GM18861 (cell line): ENCODE measurements at regions not wholly inside any gene's neighbourhood (a gene's known extent, or its start where the extent isn't known, plus 50 kb on each side); places are given as distances from the start of the nearest gene placed in this dataset.
"Not testable (repeated sequence)": the region's sequence is repeated elsewhere in the genome, so short reads cannot be mapped to it uniquely, and the experiment has no call there.

Source experiments
- ATAC-seq: cut with Tn5 transposase; IDR thresholded peaks from one replicate; pipeline ENCODE4 v1.9.1; 2021; ENCODE audit not compliant: unreplicated experiment

DNA sequence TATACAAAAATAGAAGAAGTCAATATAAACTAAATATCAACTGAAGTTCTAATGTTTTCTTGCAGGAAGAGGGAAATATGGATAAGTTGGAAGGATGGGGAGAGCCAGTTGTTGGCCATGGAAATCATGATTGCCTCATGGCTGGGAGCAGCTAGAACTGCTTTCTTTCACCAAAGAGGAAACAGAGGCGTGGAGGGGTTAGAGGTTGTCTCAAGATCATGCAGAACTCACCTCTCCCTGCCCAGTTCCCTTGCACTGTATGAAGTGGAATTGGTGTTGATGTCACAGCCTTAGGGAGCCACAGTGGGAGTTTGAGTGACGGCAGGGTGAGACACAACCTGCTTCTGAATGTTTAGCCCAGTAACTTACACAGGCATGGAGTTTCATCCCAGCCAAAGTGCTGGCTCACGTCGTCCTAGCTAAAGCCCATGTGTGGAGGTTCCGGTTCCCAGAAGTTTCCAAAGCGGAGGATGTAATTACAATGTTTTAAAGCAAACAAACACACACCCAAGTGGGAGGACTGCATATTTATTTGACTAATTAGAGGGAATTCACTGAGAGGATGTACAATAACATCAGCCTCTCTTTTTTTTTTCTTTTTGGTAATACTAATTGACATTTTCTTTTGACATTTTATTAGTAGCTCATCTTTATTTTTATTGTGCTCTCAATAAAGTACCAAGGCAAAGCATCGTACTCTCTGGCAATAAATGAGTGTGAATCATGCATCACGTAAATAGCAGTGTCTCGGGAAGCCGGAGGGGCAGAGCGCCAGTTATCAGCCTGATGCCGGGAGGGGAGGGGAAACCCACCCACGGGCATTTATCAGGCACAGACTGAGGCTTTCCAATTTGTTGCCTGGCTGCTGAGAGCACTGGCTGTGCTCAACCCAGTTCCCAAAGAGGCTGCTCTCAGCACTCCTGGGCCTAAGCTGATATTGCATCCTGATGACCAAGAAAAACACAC is 118.7 kb upstream of the CDH5 start:
- no peak for ATAC-seq

GRCh38 chr16:66245868-66246267 is 120.6 kb upstream of the CDH5 start:
- no peak for ATAC-seq

DNA sequence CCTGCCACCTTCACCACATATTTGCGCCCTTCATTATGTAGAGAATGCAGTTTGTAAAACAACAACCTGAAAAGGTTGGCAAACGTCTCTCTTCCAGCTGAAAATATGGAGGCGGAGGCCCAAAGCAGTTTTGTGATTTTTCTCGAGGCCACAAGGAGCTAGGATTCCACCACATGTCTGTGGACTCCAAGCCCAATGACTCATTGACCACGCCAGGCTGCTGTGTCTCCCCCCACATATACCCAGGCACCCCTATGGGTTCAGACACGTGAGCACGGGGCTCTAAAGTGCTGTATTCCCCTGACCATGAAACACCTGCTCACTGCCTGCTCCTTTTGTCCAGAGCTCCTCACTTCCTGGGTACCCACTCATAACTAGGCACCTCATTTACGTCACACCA is 121.4 kb upstream of the CDH5 start:
- no peak for ATAC-seq

DNA sequence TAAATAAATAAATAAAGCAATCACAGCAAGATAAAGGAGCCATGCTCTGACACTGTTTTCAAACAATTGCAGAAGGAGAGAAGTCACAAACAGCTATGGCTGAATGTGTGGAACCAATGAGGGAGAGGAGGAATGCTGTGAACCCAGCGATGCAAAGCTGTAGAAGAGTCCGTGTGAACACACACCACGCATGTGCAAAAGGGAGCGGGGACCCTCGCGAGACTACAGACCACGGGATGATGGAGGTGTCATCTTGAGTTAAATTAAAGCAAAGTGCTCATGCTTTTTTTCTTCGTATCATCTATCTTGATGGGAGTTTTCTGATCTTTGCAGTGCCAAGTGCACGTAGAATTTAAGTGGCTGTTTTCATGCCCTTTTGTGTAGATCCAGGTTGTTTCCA is 123.8 kb upstream of the CDH5 start:
- no peak for ATAC-seq

DNA sequence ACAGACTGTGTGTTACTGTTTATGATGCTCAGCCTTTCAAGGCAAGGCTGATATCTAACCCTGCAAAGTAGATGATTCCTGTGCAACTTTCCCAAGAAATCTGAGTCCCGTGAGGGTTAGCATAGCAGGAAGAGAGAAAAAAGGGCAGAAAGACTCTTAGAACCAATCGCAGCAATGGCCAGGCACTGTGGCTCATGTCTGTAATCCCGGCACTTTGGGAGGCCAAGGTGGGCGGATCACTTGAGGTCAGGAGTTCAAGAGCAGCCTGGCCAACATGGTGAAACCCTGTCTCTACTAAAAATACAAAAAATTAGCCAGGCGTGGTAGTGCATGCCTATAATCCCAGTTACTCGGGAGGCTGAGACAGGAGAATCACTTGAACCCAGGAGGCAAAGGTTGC is 124.3 kb upstream of the CDH5 start:
- ATAC-seq: not testable (repeated sequence)

GRCh38 chr16:66240631-66241395 is 125.7 kb upstream of the CDH5 start:
- no peak for ATAC-seq

GRCh38 chr16:66240088-66240487 is 126.4 kb upstream of the CDH5 start:
- no peak for ATAC-seq

- ATAC-seq: no peak
Observed at GRCh38 chr16:66238696-66239095, 127.8 kb upstream of the CDH5 start.

GRCh38 chr16:66236301-66236700 is 130.2 kb upstream of the CDH5 start:
- ATAC-seq: no peak

- no peak for ATAC-seq
Observed at GRCh38 chr16:66231452-66232160, 134.9 kb upstream of the CDH5 start.

DNA sequence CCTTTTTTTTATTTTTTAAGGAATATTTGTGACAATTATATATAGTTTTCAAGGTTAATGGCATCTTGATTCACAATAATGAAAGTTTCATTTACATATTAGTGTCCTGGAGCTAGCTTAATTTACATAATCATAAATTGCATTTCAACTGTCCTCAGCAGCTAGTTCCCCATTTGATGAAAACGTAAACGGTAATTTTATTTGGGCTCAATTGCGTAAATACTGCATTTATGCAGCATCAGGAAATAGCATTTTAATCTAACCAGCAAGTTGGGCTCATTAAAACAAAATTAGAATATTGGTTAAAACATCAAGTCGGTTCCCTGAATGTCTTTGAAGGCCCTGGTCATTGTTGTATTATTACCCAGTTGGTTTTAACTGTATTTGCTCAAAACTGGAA is 136.8 kb upstream of the CDH5 start:
- ATAC-seq: no peak

DNA sequence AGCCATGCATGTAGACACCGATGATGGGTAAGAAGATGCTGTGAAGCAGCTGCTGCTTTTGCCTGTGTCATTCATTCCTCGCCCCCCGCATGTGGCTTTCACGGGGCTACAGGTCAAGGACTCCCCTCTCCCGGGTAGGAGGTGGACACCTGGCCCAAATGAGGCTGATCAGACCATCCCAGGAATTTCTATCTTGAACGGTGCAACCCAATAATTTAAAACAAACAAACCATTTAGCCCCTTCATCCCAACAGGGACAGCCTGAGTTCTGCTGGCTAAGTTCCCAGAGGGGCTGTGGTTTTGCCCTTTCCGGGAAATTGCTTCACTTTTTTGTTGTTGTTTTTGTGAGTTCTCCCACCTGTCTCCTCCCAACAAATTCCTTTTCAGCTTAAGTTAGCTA is 137.7 kb upstream of the CDH5 start:
- ATAC-seq: no peak

- no peak for ATAC-seq
Observed at GRCh38 chr16:66227766-66228530, 138.5 kb upstream of the CDH5 start.

DNA sequence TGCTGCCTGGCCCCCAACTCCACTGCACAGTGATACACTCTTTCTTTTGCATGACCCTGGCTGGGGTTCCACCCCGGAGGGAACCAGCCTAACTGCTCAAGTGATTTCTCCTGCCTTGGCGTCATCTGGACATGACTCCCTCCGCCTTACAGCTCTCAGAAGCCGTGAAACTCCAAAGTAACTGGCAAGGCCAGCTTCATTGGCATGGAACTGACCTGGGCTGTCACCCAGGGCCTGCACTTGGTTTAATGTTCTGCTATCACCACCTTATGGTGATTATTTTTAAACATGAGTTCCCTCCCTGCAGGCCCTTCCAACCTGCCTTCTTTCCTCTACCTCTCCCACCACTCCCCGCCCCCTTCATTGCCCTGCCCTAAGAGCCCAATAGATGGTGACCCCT is 139.7 kb upstream of the CDH5 start:
- ATAC-seq: no peak

- ATAC-seq: no peak
Observed at GRCh38 chr16:66225696-66226095, 140.8 kb upstream of the CDH5 start.

- no peak for ATAC-seq
Observed at GRCh38 chr16:66224626-66225025, 141.9 kb upstream of the CDH5 start.

GRCh38 chr16:66224186-66224585 is 142.3 kb upstream of the CDH5 start:
- no peak for ATAC-seq

DNA sequence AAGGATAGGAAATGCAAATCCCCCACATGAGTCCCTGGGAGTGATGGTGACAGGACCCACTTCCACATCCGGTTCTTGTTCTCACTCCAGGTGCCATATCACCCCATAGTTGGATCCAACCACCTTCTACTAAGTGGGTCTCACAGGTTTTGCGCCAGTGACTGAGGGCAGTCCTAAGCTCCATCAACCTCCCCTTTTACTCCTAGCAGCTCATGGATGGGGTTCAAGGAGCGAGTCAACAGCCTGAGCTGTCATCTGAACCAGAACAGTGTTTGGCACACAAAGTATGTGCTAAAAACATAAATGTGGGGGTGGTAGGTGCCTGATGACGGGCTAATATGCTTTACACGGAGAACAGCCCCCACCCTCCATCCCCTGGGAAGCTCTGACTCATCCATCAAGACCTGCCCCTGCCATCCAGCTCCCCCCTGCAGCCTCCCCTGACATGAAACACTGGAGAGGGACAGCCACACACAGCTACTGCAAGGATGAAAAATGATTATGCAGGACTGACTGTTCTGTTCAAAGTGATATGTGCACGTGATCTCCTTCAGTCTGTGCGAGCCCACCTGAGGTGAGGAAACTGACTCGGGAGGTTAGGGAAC is 143.2 kb upstream of the CDH5 start:
- ATAC-seq: no peak

DNA sequence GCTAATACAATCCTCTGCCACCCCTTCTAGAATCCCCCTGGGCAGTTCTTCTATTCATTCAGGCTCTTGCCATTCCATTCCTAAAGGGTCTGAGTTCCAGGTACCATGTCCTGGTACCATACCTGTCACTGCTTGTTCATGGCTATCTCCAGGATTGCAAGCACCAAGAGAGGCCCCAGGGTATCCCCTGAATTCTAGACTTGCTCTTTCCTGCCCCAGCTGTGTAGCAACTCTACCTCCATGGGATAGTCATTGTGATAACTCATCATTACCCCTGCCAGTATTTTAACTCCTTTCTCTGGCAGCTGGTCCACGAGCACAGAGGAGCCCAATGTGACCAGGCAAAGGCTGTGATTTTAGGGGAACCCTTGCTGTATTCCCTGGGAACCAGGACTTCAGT is 143.7 kb upstream of the CDH5 start:
- no peak for ATAC-seq

- no peak for ATAC-seq
Observed at GRCh38 chr16:66220702-66221101, 145.8 kb upstream of the CDH5 start.
